GM10847 (cell line): ENCODE measurements at regions not wholly inside any gene's neighbourhood (a gene's known extent, or its start where the extent isn't known, plus 50 kb on each side); places are given as distances from the start of the nearest gene placed in this dataset.

ENCODE experiments used
- POLR2A ChIP-seq: IDR thresholded peaks from 2 replicates; pipeline ENCODE4 v1.6.1; 2011; ENCODE audit not compliant: insufficient read length; ENCODE audit errors: extremely low read depth

GRCh38 chr17:72392056-72393010, 271.5 kb downstream of the SOX9 start:
- TF ChIP-seq POLR2A = no peak

DNA sequence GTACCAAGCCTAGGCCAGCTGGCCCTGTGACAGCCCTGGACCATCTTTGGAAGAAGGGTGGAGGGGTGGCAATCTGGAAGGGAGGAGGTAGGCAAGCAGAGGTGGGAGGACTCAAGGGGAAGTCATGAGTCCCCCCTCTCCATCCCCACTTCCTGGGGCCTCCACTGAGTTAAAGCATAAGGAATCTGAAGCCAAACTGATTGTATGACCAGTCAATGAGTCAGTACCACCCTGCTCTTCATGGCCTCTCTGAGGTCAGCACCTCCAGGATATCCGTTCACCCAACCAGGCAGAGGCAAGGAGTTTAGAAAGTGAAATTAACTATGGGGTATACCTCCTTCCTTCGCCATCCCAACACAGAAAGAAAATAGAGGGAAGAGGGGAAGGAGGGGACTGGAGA, 272.7 kb downstream of the SOX9 start:
- TF ChIP-seq POLR2A = no peak

- TF ChIP-seq POLR2A = no peak
Observed at GRCh38 chr17:72394531-72394930, 273.7 kb downstream of the SOX9 start.

GRCh38 chr17:72396121-72396520, 275.3 kb downstream of the SOX9 start:
- no peak for TF ChIP-seq POLR2A

- TF ChIP-seq POLR2A = no peak
Observed at GRCh38 chr17:72397223-72397667, 276.4 kb downstream of the SOX9 start.

DNA sequence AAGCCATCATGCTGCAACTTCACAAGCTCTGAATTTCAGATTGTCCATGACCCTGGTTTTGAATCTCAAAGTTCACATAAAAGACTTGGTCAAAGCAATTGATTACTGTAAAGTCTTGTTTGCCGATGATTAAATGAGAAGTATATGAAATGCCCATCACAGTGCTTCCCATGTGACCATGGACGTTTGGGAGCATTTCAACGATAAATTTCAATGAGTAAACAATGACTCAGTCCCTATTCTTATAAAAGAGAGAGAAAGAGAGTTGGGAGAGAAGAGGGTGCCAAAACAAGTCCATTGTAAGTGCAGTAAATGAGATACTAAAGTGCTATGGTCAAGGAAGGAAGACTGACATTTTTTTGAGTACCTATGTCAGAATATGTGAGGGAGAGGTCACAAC, 276.9 kb downstream of the SOX9 start:
- TF ChIP-seq POLR2A = no peak

DNA sequence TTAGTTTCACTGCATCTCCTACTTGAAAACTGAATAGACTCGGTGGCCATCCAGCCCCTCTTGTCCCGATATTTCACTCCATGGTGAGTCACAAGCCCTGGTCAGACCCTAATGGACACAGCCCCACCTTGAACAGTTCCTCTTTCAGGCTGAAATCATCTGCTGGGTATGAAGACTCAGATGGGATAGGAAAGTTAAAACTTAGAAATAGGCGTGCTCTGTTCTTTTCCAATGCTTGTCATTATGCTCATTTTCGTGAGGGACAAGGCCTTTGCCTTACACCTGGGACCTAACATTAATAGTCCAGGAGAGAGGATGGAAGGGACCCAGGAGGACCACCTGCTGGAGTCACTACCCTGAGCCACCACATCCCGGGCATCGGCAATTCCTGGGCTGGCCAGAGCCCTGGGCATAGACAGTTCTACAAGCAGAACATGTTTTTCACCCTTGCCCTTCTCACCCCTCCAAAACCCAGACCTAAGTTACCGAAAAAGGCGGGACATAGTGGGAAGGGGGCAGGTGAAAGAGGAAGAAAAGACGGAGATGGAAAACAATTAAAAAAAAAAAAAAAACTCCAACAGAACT, 278.3 kb downstream of the SOX9 start:
- no peak for TF ChIP-seq POLR2A

GRCh38 chr17:72399608-72400487, 279.0 kb downstream of the SOX9 start:
- TF ChIP-seq POLR2A = no peak

- no peak for TF ChIP-seq POLR2A
Observed at GRCh38 chr17:72400488-72400827, 279.6 kb downstream of the SOX9 start.

DNA sequence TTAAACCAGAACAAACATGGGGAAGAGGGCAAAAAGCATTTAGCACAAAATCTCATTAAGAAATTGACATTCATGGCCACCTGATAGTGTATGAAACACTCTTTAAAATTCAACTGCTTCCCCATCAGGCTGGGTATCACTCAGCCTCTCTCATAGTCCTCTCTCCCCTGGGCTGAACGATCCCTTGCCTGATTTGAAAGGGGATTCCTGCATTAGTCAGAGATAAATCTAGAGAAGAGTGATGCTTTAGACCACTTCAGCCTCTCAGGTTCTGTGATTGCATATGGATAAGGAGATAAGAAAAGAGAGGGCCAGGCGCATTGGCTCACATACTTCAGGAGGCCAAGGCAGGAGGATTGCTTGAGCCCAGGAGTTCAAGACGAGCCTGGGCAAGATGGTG, 280.0 kb downstream of the SOX9 start:
- no peak for TF ChIP-seq POLR2A

DNA sequence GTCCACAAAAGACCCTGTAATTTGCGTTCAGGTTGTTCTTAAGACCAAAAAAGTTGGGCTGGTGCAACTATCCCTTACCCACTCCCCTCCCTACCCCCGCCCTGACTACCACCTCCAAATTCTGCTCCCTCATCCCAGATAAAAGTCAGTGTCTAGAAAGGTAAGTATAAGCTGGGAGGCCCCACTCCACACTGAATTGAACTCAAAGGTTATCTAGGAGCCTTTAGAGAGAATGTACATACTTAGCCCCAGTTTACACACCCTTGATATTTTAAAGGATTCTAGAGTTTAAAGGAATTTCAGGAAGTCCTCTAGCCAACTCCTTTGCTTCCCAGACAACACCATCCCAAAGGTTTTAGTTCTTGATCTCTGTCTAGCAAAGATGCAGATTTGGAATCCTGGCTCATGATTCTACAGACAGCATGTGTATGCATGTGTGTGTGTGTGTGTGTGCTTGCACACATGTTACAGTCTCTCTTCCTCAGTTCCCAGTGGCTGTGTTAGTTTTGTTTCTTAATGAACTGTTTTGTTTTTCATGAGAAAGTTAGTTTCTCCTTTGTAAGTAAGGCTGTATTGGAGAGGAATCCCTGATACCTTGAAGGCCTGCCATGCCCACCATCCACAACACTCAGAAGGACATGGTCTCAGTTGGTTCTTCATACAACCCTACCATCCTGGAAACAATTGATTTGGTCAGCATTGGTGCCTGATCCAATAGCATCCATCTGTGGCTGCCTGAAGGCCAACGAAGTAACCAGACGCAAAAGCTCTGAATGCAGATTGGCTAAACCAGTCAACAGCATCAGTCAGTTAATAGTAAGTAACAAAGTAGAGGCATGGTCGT, 281.3 kb downstream of the SOX9 start:
- TF ChIP-seq POLR2A = no peak

GRCh38 chr17:72402727-72403210, 281.9 kb downstream of the SOX9 start:
- no peak for TF ChIP-seq POLR2A

- TF ChIP-seq POLR2A = no peak
Observed at GRCh38 chr17:72403713-72404209, 282.9 kb downstream of the SOX9 start.

- no peak for TF ChIP-seq POLR2A
Observed at GRCh38 chr17:72404872-72405271, 284.1 kb downstream of the SOX9 start.
